H9 (cell line): ENCODE measurements at regions not wholly inside any gene's neighbourhood (a gene's known extent, or its start where the extent isn't known, plus 50 kb on each side); places are given as distances from the start of the nearest gene placed in this dataset.

Experiments used
- DNase-seq: peaks from one replicate; pipeline ENCODE4 v3.0.0-alpha.2; 2017
- H2AFZ ChIP-seq: one replicate; pipeline ENCODE4 v1.6.1; 2013; ENCODE audit warnings: mild to moderate bottlenecking, low read length, control low read depth, moderate library complexity
- H2AK5ac ChIP-seq: 2 replicates; pipeline ENCODE4 v1.6.1; 2013; ENCODE audit warnings: low read length, control low read depth, mixed read lengths; ENCODE audit not compliant: insufficient read length
- H2BK120ac ChIP-seq: one replicate; pipeline ENCODE4 v1.6.1; 2013; ENCODE audit warnings: low read depth, mild to moderate bottlenecking, low read length, control low read depth, inconsistent platforms; ENCODE audit not compliant: poor library complexity, severe bottlenecking
- H2BK12ac ChIP-seq: 2 replicates; pipeline ENCODE4 v1.6.1; 2013; ENCODE audit warnings: low read length, control low read depth, mixed read lengths, low read depth; ENCODE audit not compliant: insufficient read length
- H2BK15ac ChIP-seq: 2 replicates; pipeline ENCODE4 v1.6.1; 2013; ENCODE audit warnings: low read depth, low read length, control low read depth
- H2BK20ac ChIP-seq: one replicate; pipeline ENCODE4 v1.6.1; 2013; ENCODE audit warnings: low read depth, mild to moderate bottlenecking, low read length, control low read depth, inconsistent platforms; ENCODE audit not compliant: poor library complexity, severe bottlenecking
- H2BK5ac ChIP-seq: 2 replicates; pipeline ENCODE4 v1.6.1; 2013; ENCODE audit warnings: low read length, control low read depth, mixed read lengths; ENCODE audit not compliant: insufficient read length
- H3K14ac ChIP-seq: 2 replicates; pipeline ENCODE4 v1.6.1; 2013; ENCODE audit warnings: low read length, control low read depth; ENCODE audit not compliant: insufficient read depth
- H3K18ac ChIP-seq: 2 replicates; pipeline ENCODE4 v1.6.1; 2013; ENCODE audit warnings: low read depth, mild to moderate bottlenecking, mixed read lengths, low read length, control low read depth; ENCODE audit not compliant: insufficient read length
- H3K23ac ChIP-seq: 2 replicates; pipeline ENCODE4 v1.6.1; 2013; ENCODE audit warnings: low read length, control low read depth, mixed read lengths, low read depth; ENCODE audit not compliant: insufficient read length
- H3K23me2 ChIP-seq: 2 replicates; pipeline ENCODE4 v1.6.1; 2013; ENCODE audit warnings: low read depth, mild to moderate bottlenecking, mixed read lengths, low read length, control low read depth; ENCODE audit not compliant: insufficient read length, poor library complexity, severe bottlenecking
- H3K27ac ChIP-seq: 2 replicates; pipeline ENCODE4 v1.5.1; 2013; ENCODE audit warnings: low read length, control low read depth, mixed read lengths, low read depth; ENCODE audit not compliant: insufficient read length
- H3K27me3 ChIP-seq: 2 replicates; pipeline ENCODE4 v1.6.1; 2013; ENCODE audit warnings: low read length, control low read depth, inconsistent platforms; ENCODE audit not compliant: insufficient read depth
- H3K4ac ChIP-seq: 2 replicates; pipeline ENCODE4 v1.6.1; 2013; ENCODE audit warnings: low read depth, mild to moderate bottlenecking, control low read depth, inconsistent platforms, low read length, moderate library complexity
- H3K4me1 ChIP-seq: 2 replicates; pipeline ENCODE4 v1.6.1; 2013; ENCODE audit warnings: low read length, control low read depth, inconsistent platforms; ENCODE audit not compliant: insufficient read depth
- H3K4me2 ChIP-seq: 2 replicates; pipeline ENCODE4 v1.6.1; 2013; ENCODE audit warnings: low read length, control low read depth, mixed read lengths; ENCODE audit not compliant: insufficient read length, insufficient read depth
- H3K56ac ChIP-seq: 2 replicates; pipeline ENCODE4 v1.6.1; 2013; ENCODE audit warnings: low read depth, mild to moderate bottlenecking, mixed read lengths, low read length, control low read depth; ENCODE audit not compliant: insufficient read length
- H3K79me1 ChIP-seq: 2 replicates; pipeline ENCODE4 v1.6.1; 2013; ENCODE audit warnings: low read depth, mild to moderate bottlenecking, moderate library complexity, low read length, control low read depth, inconsistent platforms; ENCODE audit not compliant: insufficient read depth, poor library complexity, severe bottlenecking
- H3K79me2 ChIP-seq: 2 replicates; pipeline ENCODE4 v1.6.1; 2013; ENCODE audit warnings: low read length, control low read depth, inconsistent platforms; ENCODE audit not compliant: insufficient read depth
- H3K9ac ChIP-seq: 2 replicates; pipeline ENCODE4 v1.6.1; 2013; ENCODE audit warnings: low read length, control low read depth, mixed read lengths; ENCODE audit not compliant: insufficient read length; ENCODE audit errors: extremely low read depth
- H3K9me3 ChIP-seq: one replicate; pipeline ENCODE4 v1.6.1; 2013; ENCODE audit warnings: low read depth, low read length, inconsistent platforms; ENCODE audit not compliant: control insufficient read depth
- H3T11ph ChIP-seq: one replicate; pipeline ENCODE4 v1.6.1; 2013; ENCODE audit warnings: mild to moderate bottlenecking, low read length, control low read depth, inconsistent platforms
- H4K20me1 ChIP-seq: one replicate; pipeline ENCODE4 v1.6.1; 2013; ENCODE audit not compliant: control insufficient read depth, insufficient read length, insufficient read depth
- H4K5ac ChIP-seq: 2 replicates; pipeline ENCODE4 v1.6.1; 2013; ENCODE audit warnings: low read depth, mild to moderate bottlenecking, mixed read lengths, low read length, control low read depth; ENCODE audit not compliant: insufficient read length
- H4K8ac ChIP-seq: replicated peaks from 2 replicates; pipeline ENCODE4 v1.6.1; 2013; ENCODE audit warnings: low read length, control low read depth, mixed read lengths, low read depth; ENCODE audit not compliant: insufficient read length
- H4K91ac ChIP-seq: 2 replicates; pipeline ENCODE4 v1.6.1; 2013; ENCODE audit warnings: low read depth, mild to moderate bottlenecking, moderate library complexity, mixed read lengths, low read length, control low read depth; ENCODE audit not compliant: insufficient read length
- H3K27ac Mint-ChIP-seq, 3 experiments: 2 replicates in 2 of 3; 3 replicates in 1 of 3; pipeline ENCODE4 v1.8.0; 2020 to 2021; ENCODE audit warnings: mixed read lengths in 3 of 3, mild to moderate bottlenecking in 1 of 3, moderate library complexity in 1 of 3
- H3K27me3 Mint-ChIP-seq: 2 replicates; pipeline ENCODE4 v1.8.0; 2021; ENCODE audit warnings: low read depth, mild to moderate bottlenecking, moderate library complexity, mixed read lengths
- H3K36me3 Mint-ChIP-seq, 3 experiments: 2 replicates in 2 of 3; 3 replicates in 1 of 3; pipeline ENCODE4 v1.8.0; 2020 to 2021; ENCODE audit warnings: low read depth in 3 of 3, mixed read lengths in 3 of 3; ENCODE audit not compliant: insufficient read depth in 1 of 3
- H3K4me1 Mint-ChIP-seq, 2 experiments: 2 replicates each; pipeline ENCODE4 v1.8.0; 2020; ENCODE audit warnings: mixed read lengths in 2 of 2
- H3K4me3 Mint-ChIP-seq, 2 experiments: 2 replicates in 1 of 2; 3 replicates in 1 of 2; pipeline ENCODE4 v1.8.0; 2020 to 2021; ENCODE audit warnings: mild to moderate bottlenecking in 2 of 2, mixed read lengths in 2 of 2, moderate library complexity in 1 of 2
- H3K9me3 Mint-ChIP-seq, 2 experiments: 2 replicates in 1 of 2; 3 replicates in 1 of 2; pipeline ENCODE4 v1.8.0; 2020; ENCODE audit warnings: mild to moderate bottlenecking in 2 of 2, mixed read lengths in 2 of 2, moderate library complexity in 1 of 2
- WGBS: extraction: QIAGEN DNeasy Blood & Tissue Kit; methylation state at CpG from one replicate; pipeline ENCODE4 v1.1.7; 2013; ENCODE audit warnings: missing lambda C conversion rate, low lambda C conversion rate, mixed read lengths; ENCODE audit not compliant: insufficient read length; ENCODE audit errors: extremely low coverage; 5-methylcytosine and 5-hydroxymethylcytosine counted together
- TF ChIP-seq, protein P1 (sequence below): fragments of 200-600 bp; sonication (generic); conservative IDR thresholded peaks from 3 replicates; pipeline ENCODE4 v1.8.0; 2021; ENCODE audit warnings: antibody characterized with exemption, mild to moderate bottlenecking

GRCh38 chrX:27883468-27884092 is 75.8 kb downstream of the MAGEB10 start:
- no peaks in the 10 kb centered on the region for H3K79me1 ChIP-seq
- no peaks in the 10 kb centered on the region; the same call in 1 of the 2 replicates for H3K27me3 ChIP-seq
- peaks cover 45 to 59% of the 10 kb centered on the region in 2 experiments for H3K9me3 Mint-ChIP-seq
- H2BK5ac ChIP-seq, result no peak overlapping the region
- peaks cover 0 to 6% (median 0%) of the 10 kb centered on the region in 3 experiments; a peak in 3 of 7 replicates for H3K36me3 Mint-ChIP-seq
- no peak overlapping the region for H3K27ac Mint-ChIP-seq
- no peak overlapping the region for H3K4ac ChIP-seq
- H2BK15ac ChIP-seq, result no peak overlapping the region
- no peak overlapping the region for H3K23ac ChIP-seq
- H3K4me1 Mint-ChIP-seq, result peaks cover 14 to 16% of the 10 kb centered on the region in 2 experiments
- no peak overlapping the region for H3K56ac ChIP-seq
- no peak overlapping the region for H3K4me2 ChIP-seq
- no peak overlapping the region for H4K91ac ChIP-seq
- H3K9ac ChIP-seq, result no peak overlapping the region
- no peak overlapping the region for H2BK120ac ChIP-seq
- no peak overlapping the region for H2AK5ac ChIP-seq
- H3K4me3 Mint-ChIP-seq, result no peak overlapping the region
- DNase-seq, result no peak
- H2AFZ ChIP-seq, result no peak overlapping the region
- peaks cover 81% of the 10 kb centered on the region for H3K27me3 Mint-ChIP-seq
- H3K79me2 ChIP-seq, result no peaks in the 10 kb centered on the region
- H4K5ac ChIP-seq, result no peak overlapping the region
- H3K14ac ChIP-seq, result no peak overlapping the region
- H2BK12ac ChIP-seq, result no peak overlapping the region
- H2BK20ac ChIP-seq, result no peak overlapping the region
- no peak overlapping the region for H3T11ph ChIP-seq
- TF ChIP-seq, protein P1, sequence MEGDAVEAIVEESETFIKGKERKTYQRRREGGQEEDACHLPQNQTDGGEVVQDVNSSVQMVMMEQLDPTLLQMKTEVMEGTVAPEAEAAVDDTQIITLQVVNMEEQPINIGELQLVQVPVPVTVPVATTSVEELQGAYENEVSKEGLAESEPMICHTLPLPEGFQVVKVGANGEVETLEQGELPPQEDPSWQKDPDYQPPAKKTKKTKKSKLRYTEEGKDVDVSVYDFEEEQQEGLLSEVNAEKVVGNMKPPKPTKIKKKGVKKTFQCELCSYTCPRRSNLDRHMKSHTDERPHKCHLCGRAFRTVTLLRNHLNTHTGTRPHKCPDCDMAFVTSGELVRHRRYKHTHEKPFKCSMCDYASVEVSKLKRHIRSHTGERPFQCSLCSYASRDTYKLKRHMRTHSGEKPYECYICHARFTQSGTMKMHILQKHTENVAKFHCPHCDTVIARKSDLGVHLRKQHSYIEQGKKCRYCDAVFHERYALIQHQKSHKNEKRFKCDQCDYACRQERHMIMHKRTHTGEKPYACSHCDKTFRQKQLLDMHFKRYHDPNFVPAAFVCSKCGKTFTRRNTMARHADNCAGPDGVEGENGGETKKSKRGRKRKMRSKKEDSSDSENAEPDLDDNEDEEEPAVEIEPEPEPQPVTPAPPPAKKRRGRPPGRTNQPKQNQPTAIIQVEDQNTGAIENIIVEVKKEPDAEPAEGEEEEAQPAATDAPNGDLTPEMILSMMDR, result no peak
- H3K9me3 ChIP-seq, result peaks cover 5% of the 10 kb centered on the region
- no CpG with 5 or more reads among the region's 3 CpGs for WGBS
- H4K8ac ChIP-seq, result no peak overlapping the region
- H3K18ac ChIP-seq, result no peak overlapping the region
- no peak overlapping the region for H3K27ac ChIP-seq
- no peaks in the 10 kb centered on the region for H4K20me1 ChIP-seq
- no peaks in the 10 kb centered on the region for H3K23me2 ChIP-seq
- no peaks in the 10 kb centered on the region for H3K4me1 ChIP-seq
